ENCODE measurements at regions not wholly inside any gene's neighbourhood (a gene's known extent, or its start where the extent isn't known, plus 50 kb on each side); places are given as distances from the start of the nearest gene placed in this dataset.

DNA sequence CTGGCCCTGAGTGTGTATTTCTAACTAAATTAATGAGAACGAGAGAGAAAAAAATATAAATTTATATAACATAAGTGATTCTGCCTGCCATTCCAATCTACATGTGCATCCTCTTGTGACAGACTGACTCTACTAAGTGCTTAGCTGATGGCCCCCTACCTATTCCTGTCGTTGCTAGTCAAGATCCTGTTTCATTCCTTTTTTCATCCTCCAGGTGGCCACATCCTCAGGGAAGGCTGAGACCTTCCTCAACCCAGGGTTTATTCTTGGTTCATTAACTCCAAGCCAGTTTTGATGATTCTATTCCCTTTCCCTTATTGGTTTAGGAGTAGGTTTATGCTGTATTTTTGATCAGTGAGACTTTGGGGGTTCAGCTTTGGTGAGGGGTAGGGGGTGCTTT lies 201.3 kb downstream of the C9orf152 start:
- TF ChIP-seq, protein P1, sequence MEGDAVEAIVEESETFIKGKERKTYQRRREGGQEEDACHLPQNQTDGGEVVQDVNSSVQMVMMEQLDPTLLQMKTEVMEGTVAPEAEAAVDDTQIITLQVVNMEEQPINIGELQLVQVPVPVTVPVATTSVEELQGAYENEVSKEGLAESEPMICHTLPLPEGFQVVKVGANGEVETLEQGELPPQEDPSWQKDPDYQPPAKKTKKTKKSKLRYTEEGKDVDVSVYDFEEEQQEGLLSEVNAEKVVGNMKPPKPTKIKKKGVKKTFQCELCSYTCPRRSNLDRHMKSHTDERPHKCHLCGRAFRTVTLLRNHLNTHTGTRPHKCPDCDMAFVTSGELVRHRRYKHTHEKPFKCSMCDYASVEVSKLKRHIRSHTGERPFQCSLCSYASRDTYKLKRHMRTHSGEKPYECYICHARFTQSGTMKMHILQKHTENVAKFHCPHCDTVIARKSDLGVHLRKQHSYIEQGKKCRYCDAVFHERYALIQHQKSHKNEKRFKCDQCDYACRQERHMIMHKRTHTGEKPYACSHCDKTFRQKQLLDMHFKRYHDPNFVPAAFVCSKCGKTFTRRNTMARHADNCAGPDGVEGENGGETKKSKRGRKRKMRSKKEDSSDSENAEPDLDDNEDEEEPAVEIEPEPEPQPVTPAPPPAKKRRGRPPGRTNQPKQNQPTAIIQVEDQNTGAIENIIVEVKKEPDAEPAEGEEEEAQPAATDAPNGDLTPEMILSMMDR (IDR thresholded peaks at IDR 0.05): no peak
- no peak for TF ChIP-seq POLR2A (IDR thresholded peaks at IDR 0.05)

All from testis (tissue), 2 donors.